ENCODE measurements at regions not wholly inside any gene's neighbourhood (a gene's known extent, or its start where the extent isn't known, plus 50 kb on each side); places are given as distances from the start of the nearest gene placed in this dataset.

DNA sequence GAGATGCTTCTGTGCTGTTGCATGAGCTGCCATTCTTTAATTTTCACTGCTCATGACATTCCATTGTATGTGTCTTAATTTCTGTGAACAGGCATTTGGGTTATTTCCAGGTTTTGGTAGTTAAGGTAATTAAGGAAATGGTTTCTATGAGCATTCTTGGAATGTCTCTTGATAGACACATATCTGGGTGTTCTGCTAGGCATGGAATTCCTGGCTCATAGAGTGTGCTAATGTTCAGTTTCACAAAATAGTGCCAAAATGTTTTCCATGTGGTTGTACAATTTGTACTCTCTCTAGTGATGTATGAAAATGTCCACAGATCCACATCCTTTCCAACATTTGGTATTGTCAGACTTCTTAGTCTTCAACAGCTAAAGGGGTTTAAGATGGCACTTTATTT is 680.9 kb upstream of the SGCG start:
- no peaks in the 10 kb centered on the region for H3K4me1 ChIP-seq (ENCODE audit: control insufficient read depth, extremely low read depth, insufficient read depth, low read length)

DNA sequence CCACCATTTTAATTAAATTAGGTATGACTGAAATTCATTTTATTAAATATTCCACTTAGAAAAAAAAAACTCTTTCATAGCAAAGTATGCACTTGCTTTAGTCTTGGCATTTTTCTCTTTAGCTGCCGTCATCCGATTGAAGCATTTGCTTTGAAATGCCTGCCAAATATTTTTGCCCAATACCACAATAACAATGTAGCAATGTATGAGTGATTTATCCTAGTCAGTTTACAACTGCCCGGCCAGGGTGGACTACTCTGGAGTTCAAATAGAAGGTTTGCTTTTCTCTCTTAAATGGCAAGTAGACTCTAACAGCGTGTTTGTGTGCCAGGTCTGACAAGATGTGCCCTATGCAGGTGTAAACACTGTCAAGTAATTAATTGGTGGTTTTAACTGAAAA is 675.3 kb upstream of the SGCG start:
- Histone ChIP-seq H3K9me1 (ENCODE audit: control insufficient read depth, extremely low read depth, insufficient read depth, low read length) (no peaks in the 10 kb centered on the region), H3K4me1 (ENCODE audit: control insufficient read depth, extremely low read depth, insufficient read depth, low read length) (no peaks in the 10 kb centered on the region), H3K27me3 (ENCODE audit: control insufficient read depth, extremely low read depth, insufficient read depth, low read length) (no peaks in the 10 kb centered on the region), H4K20me1 (ENCODE audit: control insufficient read depth, extremely low read depth, insufficient read depth, low read length) (no peaks in the 10 kb centered on the region), H3K4me3 (ENCODE audit: control insufficient read depth in 2 of 3, extremely low read depth in 1 of 3, insufficient read depth in 2 of 3, low read depth in 1 of 3, low read length in 3 of 3) (no peak overlapping the region), H3K9me3 (ENCODE audit: control insufficient read depth, low read depth, low read length) (no peaks in the 10 kb centered on the region), H2AFZ (ENCODE audit: control insufficient read depth, low read length) (no peak overlapping the region), H3K79me2 (ENCODE audit: control insufficient read depth, insufficient read depth, low read length) (no peaks in the 10 kb centered on the region), H3K27ac (ENCODE audit: control insufficient read depth, insufficient read depth, low read length) (no peak overlapping the region), H3K36me3 (ENCODE audit: control insufficient read depth in 2 of 2, extremely low read depth in 1 of 2, insufficient read depth in 2 of 2, low read length in 2 of 2) (no peaks in the 10 kb centered on the region), H3K4me2 (ENCODE audit: control insufficient read depth, extremely low read depth, insufficient read depth, low read depth, low read length) (no peak overlapping the region), H3K9ac (ENCODE audit: control insufficient read depth, extremely low read depth, insufficient read depth, low read length) (no peak overlapping the region)
- FAIRE-seq (no peak), DNase-seq (ENCODE audit: low read depth, low spot score) (no peak)
- dilution Hi-C loops (cut with MboI; ENCODE audit: extremely low pct_ligation_motif_present, low sequenced_read_pairs), result no loop called here
- TF ChIP-seq, protein P1, sequence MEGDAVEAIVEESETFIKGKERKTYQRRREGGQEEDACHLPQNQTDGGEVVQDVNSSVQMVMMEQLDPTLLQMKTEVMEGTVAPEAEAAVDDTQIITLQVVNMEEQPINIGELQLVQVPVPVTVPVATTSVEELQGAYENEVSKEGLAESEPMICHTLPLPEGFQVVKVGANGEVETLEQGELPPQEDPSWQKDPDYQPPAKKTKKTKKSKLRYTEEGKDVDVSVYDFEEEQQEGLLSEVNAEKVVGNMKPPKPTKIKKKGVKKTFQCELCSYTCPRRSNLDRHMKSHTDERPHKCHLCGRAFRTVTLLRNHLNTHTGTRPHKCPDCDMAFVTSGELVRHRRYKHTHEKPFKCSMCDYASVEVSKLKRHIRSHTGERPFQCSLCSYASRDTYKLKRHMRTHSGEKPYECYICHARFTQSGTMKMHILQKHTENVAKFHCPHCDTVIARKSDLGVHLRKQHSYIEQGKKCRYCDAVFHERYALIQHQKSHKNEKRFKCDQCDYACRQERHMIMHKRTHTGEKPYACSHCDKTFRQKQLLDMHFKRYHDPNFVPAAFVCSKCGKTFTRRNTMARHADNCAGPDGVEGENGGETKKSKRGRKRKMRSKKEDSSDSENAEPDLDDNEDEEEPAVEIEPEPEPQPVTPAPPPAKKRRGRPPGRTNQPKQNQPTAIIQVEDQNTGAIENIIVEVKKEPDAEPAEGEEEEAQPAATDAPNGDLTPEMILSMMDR (optimal IDR thresholded peaks at IDR 0.05 in 1 of 3, IDR thresholded peaks at IDR 0.05 in 1 of 3, conservative IDR thresholded peaks at IDR 0.05 in 1 of 3; ENCODE audit: extremely low read depth in 1 of 3, insufficient read depth in 2 of 3, low read length in 3 of 3), result no peak

More for the DNA sequence above, 680.9 kb upstream of the SGCG start:
- H3K4me3 ChIP-seq (ENCODE audit: control insufficient read depth in 2 of 3, extremely low read depth in 1 of 3, insufficient read depth in 2 of 3, low read depth in 1 of 3, low read length in 3 of 3), result no peak overlapping the region
- no peak overlapping the region for H3K4me2 ChIP-seq (ENCODE audit: control insufficient read depth, extremely low read depth, insufficient read depth, low read depth, low read length)
- H3K27ac ChIP-seq (ENCODE audit: control insufficient read depth, insufficient read depth, low read length), result no peak overlapping the region
- no peaks in the 10 kb centered on the region for H4K20me1 ChIP-seq (ENCODE audit: control insufficient read depth, extremely low read depth, insufficient read depth, low read length)
- dilution Hi-C loops (cut with MboI; ENCODE audit: extremely low pct_ligation_motif_present, low sequenced_read_pairs), result no loop called here
- FAIRE-seq (no peak), DNase-seq (ENCODE audit: low read depth, low spot score) (no peak)
- H3K27me3 ChIP-seq (ENCODE audit: control insufficient read depth, extremely low read depth, insufficient read depth, low read length), result no peaks in the 10 kb centered on the region
- no peaks in the 10 kb centered on the region for H3K9me3 ChIP-seq (ENCODE audit: control insufficient read depth, low read depth, low read length)
- no peaks in the 10 kb centered on the region for H3K36me3 ChIP-seq (ENCODE audit: control insufficient read depth in 2 of 2, extremely low read depth in 1 of 2, insufficient read depth in 2 of 2, low read length in 2 of 2)
- H2AFZ ChIP-seq (ENCODE audit: control insufficient read depth, low read length), result no peak overlapping the region
- TF ChIP-seq EZH2 (IDR thresholded peaks at IDR 0.05; ENCODE audit: low read length), result no peak
- TF ChIP-seq, protein P1 (optimal IDR thresholded peaks at IDR 0.05 in 1 of 3, IDR thresholded peaks at IDR 0.05 in 1 of 3, conservative IDR thresholded peaks at IDR 0.05 in 1 of 3; ENCODE audit: extremely low read depth in 1 of 3, insufficient read depth in 2 of 3, low read length in 3 of 3), result no peak
- no peaks in the 10 kb centered on the region for H3K79me2 ChIP-seq (ENCODE audit: control insufficient read depth, insufficient read depth, low read length)
- H3K9ac ChIP-seq (ENCODE audit: control insufficient read depth, extremely low read depth, insufficient read depth, low read length), result no peak overlapping the region
- no peaks in the 10 kb centered on the region for H3K9me1 ChIP-seq (ENCODE audit: control insufficient read depth, extremely low read depth, insufficient read depth, low read length)

Measured in keratinocyte (primary cell).